NCI-H446 (cell line): ENCODE measurements at regions not wholly inside any gene's neighbourhood (a gene's known extent, or its start where the extent isn't known, plus 50 kb on each side); places are given as distances from the start of the nearest gene placed in this dataset.

Experiments used
- DNase-seq, 2 experiments: peaks; one replicate each; lab custom pipeline; 2025; lab: John Stamatoyannopoulos, UW

DNA sequence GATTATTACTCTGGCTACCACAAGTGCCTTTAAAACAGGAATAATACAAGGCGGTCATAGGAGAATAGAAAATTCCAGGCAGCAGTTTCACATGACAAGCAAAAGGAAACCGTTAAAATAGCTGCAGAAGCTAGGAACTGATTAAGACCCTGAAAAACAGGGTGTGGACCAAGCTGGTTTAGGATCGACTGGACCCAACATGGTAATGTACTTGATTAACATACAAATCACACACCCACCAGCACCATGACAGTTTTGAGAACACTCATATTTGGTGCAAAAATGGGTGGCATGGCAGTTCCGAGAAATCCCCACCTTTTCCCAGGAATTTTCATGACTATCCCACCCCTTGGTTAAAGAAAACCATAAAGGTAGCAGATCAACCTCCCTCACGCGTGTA, 51.9 kb upstream of the TMEM163 start:
- no peak for DNase-seq

DNA sequence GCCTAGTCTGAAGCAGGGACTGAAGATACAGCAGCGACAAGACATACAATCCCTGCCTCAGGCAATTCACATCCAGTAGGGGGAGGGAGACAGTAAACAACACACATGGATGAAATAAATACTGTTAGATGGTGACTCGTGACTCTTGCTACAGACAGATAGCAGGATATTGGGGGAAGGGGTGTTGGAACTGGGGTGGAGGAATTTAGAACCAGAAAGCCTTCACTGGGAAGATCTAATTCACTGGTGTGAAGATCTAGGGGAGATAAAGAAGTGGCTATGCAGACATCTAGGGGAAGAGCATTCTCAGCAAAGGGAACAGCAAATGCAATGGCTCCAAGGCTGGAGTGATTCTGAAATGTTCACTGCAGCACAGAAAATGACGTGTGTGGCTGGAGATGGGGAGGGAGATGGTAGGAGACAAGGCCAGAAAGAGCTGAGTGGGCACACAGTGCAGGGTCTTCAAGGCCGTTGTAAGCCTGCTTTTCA, 52.6 kb upstream of the TMEM163 start:
- DNase-seq: no peak

DNA sequence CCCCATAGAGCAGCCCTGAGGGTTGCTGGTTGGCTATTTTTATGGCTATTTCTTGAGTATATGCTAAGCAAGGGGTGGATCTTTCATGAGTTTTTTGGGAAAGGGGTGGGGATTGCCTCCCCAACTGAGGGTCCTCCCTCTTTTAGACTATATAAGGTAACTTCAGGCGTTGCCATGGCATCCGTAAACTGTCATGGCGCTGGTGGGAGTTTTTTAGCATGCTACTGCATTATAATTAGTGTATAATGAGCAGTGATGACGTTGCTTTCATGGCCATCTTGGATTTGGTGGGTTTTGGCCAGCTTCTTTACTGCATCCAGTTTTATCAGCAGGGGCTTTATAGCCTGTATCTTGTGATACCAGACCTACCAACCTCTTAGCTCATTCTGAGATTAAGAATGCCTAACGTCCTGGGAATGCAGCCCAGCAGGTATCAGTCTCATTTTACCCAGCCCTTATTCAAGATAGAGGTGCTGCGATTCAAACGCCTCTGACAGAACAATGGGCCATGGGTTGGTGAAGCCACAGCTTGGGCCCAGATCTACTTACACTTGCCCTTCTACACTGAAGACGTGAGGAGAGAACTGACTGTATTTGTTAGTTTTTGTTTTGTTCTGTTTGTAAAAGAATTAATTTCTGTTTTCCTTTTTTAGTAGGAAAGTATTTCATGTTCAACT, 53.8 kb upstream of the TMEM163 start:
- DNase-seq: no peak

DNA sequence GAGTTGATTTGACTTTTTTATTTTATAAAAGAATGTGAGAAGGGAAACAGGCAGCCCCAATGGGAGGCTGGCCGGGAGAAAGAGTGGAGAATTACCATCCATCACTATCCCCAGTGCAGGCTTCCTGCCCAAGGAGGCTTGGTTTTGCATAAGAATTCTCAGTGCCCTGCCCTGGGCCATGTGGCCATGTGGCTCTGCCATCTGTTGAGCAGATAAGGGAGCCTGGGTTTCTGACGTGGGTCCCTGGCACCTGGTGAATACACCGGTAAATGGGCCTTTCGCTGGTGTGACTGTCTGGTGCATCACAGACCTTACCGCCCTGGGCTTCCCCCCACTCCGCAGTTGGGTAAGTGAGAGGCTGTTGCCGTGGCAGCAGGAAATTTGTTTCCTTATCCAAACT, 54.5 kb upstream of the TMEM163 start:
- no peak for DNase-seq

DNA sequence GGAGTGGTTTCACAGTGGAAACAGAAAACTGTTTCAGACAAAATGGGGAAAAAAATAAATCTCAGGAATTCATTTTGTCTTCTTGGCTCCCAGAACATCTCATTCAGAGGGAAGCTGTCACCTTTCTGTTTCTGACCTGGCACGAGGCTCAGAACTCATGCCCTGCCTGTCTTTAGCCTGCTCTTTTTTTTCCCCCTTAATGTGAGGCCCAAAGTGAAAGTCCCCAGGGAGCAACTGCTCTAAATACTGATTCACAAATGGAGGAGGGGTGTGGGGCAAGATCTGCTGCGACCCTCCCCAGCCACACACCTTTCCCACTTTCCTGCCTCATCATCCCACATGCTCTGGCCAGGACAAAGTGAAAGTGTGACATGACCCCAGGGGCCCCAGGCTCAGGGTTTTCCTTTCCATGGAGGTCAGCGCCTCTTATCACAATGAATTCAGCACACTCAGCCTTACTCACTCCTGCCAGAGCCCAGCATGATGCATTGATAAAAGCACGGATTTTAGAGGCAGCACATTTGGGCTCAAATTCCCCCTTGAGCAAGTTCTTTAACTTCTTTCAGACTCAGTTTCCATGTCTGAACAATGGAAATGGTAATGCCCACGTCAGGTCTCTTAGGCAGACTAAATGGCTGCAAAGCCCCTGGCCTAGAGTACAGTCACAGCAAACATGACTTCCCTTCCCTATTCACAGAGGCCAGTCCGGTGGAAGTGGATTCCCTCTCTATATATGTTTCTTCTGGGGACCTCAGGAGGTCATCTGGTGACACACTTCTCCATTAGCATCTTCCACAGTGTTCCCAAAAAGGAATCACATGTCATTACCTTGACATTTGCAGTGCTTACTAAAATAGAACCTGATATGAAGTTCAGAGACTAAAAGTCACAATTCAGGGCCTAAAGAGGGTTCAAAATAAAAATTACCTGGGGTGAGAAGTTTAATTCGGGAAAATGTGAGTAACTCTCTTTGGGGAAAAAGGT, 55.3 kb upstream of the TMEM163 start:
- no peak for DNase-seq

DNA sequence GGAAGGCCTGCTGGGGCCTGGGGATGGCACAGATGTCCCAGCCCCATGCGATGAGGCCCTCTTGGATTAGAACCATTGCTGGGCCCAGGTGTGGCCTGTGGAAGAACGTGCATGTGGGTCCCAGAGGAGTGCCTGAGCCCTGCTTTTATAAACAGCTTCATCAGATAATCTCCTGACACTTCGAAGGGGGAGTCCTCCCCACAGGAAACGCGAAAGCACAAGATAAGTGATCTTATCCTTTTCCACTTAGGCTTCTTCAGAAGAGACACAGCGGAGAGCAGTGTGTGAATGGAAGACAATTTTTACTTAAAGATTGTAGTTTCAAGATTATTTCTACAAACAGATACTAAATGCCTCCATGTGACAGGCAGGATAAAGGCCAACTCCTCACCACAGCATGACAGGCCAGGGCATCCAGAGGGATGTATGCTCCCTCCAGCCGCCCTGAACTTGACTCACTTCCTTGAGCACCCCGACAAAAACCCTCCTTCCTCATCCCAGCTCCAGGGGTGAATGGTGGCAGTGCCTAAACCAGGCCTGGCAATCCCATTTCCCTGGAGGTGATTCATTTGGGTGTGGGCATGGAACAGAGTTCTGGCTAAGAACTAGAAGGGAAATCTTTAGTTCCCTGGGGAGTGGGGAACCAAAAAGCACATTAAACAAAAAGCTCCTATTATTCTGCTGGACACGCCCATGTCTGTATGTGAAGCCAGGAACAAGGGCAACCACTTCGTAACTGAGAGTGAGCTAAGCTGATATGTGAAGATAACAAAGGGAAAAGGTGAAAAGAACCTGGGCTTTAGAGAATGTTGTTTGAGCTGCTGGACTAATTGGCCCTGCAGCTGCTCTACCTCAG, 56.2 kb upstream of the TMEM163 start:
- DNase-seq: no peak

DNA sequence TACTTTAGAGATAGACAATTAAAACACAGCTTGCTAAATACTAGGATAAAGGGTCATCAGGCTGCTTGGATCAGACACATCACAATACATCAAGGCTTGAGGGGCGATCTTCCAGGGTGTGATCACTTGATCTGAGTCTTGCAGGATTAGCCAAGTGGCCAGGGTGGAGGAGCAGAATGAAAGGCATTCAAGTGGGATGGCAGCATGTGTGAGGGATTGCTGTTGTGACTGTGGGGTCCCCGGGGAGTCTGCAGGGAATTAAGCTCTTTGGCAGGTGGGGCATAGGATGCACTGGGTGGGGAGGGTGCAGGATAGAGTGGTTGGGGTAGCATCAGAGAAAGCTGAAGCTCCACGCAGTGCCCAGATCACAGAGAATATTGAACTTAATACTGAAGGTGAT, 58.0 kb upstream of the TMEM163 start:
- no peak for DNase-seq

DNA sequence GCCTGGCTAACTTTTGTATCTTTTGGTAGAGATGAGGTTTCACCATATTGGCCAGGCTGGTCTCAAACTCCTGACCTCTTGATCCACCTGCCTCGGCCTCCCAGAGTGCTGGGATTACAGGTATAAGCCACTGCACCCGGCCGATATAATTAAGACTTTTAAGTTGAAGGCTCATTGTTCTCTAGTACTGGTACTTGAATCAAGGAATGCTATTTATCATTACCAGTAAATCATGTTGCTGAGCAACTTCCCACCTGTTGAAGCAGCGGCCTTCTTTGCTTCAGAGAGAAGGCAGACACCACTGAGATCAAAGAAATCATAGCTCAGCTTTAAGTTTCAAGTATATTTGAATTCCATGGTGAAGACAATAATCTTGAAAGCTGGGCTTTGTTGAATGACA, 58.8 kb upstream of the TMEM163 start:
- no peak for DNase-seq

DNA sequence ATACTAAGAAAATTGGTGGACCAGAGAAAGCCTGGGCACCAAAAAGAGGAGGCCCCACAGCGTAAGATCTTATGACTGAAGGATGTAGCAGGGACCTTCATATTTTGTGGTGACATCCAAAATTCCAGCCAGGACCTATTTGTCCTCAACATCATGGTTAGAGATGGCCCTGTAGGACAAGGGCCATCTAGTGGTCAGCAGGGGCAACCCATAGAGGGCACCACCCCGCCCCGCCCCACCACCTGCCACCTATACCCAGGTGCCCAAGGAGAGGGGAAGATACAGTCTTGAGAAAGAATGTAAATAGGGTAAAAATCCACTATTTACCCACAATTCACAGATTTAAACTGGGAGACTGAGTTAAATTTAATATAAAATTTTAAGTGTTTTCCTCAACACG, 59.6 kb upstream of the TMEM163 start:
- DNase-seq: no peak

DNA sequence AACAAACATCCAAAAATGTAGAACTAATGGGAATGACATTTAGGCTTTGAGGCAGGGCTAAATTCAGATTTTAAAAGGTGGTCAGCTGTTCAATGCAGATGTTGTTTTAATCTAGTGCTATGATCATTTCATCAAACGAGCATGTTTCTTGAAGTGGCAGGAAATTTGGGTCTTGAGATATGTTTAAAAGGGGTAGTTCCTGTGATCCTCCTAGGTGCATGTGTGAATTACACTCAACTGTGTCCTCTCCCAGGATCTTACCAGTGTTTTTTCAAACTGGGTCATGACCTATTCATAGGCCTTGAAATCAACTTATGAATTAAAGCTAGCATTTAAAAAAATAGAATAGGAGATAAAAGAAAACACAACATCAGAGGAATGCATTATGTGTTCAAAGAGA, 57.4 kb upstream of the ACMSD start:
- DNase-seq: no peak

DNA sequence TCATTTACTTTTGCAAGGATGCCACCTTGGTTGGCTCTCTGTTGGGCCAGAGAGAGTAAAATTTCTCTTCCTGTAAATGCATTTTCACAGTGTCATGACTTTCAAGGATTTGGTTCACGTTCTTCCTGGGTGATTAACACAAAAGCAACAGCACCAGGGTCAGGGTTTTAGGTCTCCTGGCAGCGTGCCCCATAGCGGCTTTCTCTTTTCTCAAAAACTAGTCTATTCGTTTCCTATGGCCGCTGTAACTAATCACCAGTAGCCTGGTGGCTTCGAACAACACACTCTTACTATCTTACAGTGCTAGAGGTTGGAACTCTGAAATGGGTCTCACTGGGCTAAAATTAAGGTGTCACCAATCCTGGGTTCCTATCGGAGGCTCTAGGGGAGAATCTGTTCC, 56.3 kb upstream of the ACMSD start:
- no peak for DNase-seq

DNA sequence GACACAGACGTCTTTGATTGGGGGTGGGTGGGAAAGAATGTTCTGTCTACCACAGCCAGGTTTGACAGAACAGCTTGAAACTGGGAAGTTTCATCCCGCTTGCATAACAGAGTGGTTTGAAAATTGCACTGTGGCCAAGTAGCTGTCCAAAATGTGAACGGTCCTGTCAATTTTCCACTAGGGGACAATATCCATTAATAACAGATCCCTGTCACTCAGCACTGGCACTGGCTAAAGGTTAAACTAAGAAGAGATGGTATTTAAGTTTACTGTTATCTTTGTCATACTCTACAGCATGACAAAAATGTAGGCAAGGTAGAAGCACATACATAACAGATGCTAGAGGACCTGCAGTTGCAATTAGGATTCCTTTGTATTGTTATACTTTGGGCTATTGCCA, 55.6 kb upstream of the ACMSD start:
- DNase-seq: peak in 1 of 2 experiments; percentile 2

DNA sequence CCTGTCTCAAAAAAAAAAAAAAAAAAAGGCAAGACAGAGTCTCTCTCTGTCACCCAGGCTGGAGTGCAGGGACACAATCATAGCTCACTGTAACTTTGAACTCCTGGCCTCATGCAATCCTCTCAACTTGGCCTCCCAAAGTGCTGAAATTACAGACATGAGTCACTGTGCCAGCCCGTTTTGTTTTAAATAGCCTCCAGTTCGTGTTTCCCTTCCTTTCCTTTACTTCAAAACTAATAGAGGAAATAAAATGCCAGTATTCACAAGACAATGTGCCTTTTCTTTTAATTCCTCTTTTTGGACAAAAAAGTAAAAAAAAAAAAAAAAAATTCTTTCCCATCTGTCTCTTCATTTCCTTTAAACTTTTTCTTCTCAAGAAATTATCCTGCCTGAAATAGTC, 54.5 kb upstream of the ACMSD start:
- DNase-seq: no peak

DNA sequence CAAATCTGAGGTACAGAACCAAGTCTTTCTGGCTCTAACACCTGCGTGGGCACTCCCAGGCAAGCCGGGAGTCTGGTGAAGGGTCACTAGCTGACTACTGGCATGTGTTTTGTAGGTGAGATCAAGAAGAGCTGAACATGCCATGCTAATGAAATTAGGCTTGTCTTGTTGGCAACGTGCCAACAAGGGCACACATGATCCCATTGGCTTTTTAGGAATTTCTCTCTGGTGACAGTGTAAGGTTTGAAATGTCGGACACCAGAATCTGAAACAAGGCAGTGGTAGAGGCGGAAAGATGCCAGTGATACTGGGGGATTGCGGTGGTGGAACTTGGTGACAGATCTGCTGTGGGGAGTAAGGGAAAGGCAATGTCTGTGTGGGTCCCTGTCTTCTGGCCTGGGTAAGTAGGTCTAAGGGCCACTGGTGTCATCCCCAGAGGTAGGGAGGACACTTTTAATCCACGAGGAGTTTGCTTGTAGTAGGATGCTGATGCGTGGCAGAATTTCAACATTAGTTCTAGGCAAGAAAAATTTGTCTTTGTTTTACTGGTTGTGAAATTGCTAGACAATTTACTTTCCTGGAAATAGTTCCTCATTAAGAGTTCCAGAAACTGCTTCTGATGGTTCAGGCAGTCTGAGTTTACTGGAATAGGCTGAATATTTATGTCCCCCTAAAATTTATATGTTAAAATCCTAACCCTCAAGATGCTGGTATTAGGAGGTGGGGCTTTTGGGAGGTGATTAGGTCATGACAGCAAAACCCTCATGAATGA, 52.6 kb upstream of the ACMSD start:
- DNase-seq: no peak

DNA sequence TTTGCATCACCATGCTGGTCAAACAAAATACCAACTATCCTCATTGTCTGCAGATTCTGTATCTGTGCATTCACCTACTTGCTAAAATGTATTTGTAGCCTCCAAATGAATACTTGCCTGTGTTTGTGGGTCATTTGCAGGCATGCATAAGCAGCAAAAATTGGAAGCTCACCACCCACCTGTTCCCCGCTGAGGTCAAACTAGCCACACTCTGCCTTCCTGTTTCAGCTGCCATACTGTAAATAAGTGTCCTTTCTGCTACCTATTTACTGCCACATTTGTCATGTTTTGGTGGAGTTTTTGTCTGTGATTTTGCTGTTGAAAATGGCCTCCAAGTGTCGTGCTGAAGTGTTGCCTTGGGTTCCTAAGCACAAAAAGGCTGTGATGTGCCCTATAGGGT, 50.0 kb upstream of the ACMSD start:
- no peak for DNase-seq
